Right forelimb (tissue), 1 donor: ENCODE measurements at regions not wholly inside any gene's neighbourhood (a gene's known extent, or its start where the extent isn't known, plus 50 kb on each side); places are given as distances from the start of the nearest gene placed in this dataset.

Experiments
- DNase-seq: peaks from one replicate; pipeline ENCODE4 v3.0.0-alpha.2; 2018

- no peak for DNase-seq
These were observed 452.9 kb upstream of the AKR1E2 start for GRCh38 chr10:4373098-4373497.

- DNase-seq = no peak
These were observed 453.4 kb upstream of the AKR1E2 start for GRCh38 chr10:4372601-4373000.

- DNase-seq = no peak
These were observed 454.2 kb upstream of the AKR1E2 start for GRCh38 chr10:4371691-4372295.

- no peak for DNase-seq
These were observed 455.6 kb upstream of the AKR1E2 start for GRCh38 chr10:4370376-4370775.

GRCh38 chr10:4361581-4361980, 464.4 kb upstream of the AKR1E2 start:
- no peak for DNase-seq

- DNase-seq = no peak
These were observed 467.0 kb upstream of the AKR1E2 start for GRCh38 chr10:4359003-4359402.

- DNase-seq = no peak
These were observed 468.1 kb upstream of the AKR1E2 start for GRCh38 chr10:4357911-4358310.

GRCh38 chr10:4355350-4355749, 470.7 kb upstream of the AKR1E2 start:
- no peak for DNase-seq

GRCh38 chr10:4354382-4354812, 471.6 kb upstream of the AKR1E2 start:
- DNase-seq = no peak

GRCh38 chr10:4353964-4354363, 472.0 kb upstream of the AKR1E2 start:
- DNase-seq = no peak

GRCh38 chr10:4353059-4353655, 472.9 kb upstream of the AKR1E2 start:
- no peak for DNase-seq

GRCh38 chr10:4352414-4352961, 473.5 kb upstream of the AKR1E2 start:
- no peak for DNase-seq

- DNase-seq = no peak
These were observed 474.1 kb upstream of the AKR1E2 start for GRCh38 chr10:4351723-4352413.

GRCh38 chr10:4347397-4347796, 478.6 kb upstream of the AKR1E2 start:
- no peak for DNase-seq

- no peak for DNase-seq
These were observed 479.9 kb upstream of the AKR1E2 start for GRCh38 chr10:4345877-4346646.

- DNase-seq = peak; percentile 88
These were observed 481.5 kb upstream of the AKR1E2 start for GRCh38 chr10:4344492-4344994.

GRCh38 chr10:4343873-4344272, 482.1 kb upstream of the AKR1E2 start:
- peak; percentile 74 for DNase-seq

GRCh38 chr10:4343091-4343490, 482.9 kb upstream of the AKR1E2 start:
- no peak for DNase-seq

- DNase-seq = no peak
These were observed 487.2 kb upstream of the AKR1E2 start for GRCh38 chr10:4338768-4339167.

GRCh38 chr10:4337563-4337962, 488.4 kb upstream of the AKR1E2 start:
- DNase-seq = no peak

- no peak for DNase-seq
These were observed 491.1 kb upstream of the AKR1E2 start for GRCh38 chr10:4334871-4335270.

GRCh38 chr10:4334015-4334414, 492.0 kb upstream of the AKR1E2 start:
- no peak for DNase-seq

- DNase-seq = no peak
These were observed 492.5 kb upstream of the AKR1E2 start for GRCh38 chr10:4333459-4333894.
